ENCODE measurements at regions not wholly inside any gene's neighbourhood (a gene's known extent, or its start where the extent isn't known, plus 50 kb on each side); places are given as distances from the start of the nearest gene placed in this dataset.

DNA sequence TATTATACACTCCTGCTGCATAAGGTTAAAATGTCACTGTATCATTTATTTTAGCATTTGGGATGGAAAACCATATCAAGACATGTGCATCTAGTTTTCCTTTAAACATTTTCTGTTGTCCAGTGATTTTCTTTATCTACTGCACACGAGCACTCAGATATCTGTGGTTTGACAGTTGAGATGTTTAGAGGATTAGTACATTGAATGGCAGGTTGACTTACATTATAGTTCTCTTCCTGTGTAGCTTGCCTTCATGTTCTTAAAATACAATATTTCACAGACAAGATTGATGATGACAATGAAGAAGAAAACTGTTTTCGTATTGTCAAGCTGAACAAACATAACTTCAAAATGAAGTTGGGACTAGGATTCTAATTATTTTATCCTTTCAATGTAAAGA is 2378.4 kb upstream of the WWC1 start:
- DNase-seq: no peak

- no peak for DNase-seq
Measured at GRCh38 chr5:165914456-165914855, 2377.0 kb upstream of the WWC1 start.

DNA sequence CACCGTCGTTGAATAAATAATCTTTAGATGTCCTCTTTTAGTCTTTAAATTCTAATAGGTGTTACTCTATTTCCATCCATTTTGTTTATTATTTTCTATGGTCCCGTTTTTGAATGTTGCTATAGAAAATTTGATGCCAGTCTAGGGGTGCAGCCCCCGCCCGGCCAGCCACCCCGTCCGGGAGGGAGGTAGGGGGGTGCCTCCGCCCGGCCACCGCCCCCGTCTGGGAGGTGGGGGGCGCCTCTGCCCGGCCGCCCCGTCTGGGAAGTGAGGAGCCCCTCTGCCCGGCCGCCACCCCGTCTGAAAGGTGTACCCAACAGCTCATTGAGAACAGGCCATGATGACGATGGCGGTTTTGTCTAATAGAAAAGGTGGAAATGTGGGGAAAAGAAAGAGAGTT is 2372.2 kb upstream of the WWC1 start:
- DNase-seq: no peak

DNA sequence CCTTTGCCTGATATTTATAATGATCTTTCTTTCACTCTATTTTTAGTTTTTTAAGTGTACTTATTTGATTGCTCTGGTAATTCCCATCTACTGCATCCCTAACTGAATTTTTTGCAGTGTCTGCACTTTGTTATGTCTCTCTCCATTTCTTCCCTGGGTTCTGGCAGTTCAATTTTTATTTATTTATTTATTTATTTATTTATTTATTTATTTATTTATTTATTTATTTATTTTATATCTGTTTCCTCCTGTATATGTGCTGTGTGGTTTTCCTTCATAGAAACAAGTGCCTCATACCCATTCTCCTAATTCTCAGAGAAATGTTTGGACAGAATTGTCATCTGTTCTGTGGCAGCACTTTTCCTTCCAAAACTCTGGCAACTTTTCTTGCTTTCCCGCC is 2370.8 kb upstream of the WWC1 start:
- DNase-seq: no peak

DNA sequence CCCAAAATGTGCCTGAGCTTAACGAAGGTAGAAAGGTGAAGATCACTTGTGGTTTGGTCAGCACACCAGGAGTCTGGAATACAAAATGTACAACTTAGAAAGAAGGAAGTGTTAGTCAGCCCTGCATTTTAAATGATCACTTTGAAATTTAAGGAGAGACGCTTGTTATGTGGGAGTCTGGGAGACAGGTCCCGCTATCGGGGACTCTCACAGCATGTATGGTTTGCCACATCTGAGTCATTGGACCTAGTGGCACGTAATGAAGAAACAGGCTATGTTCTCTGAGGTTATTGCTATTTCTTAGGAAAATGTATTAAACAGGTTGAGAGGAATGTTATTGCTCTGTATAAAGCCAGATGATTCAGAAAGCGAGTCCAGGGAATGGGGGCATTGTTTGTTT is 2362.5 kb upstream of the WWC1 start:
- no peak for DNase-seq

DNA sequence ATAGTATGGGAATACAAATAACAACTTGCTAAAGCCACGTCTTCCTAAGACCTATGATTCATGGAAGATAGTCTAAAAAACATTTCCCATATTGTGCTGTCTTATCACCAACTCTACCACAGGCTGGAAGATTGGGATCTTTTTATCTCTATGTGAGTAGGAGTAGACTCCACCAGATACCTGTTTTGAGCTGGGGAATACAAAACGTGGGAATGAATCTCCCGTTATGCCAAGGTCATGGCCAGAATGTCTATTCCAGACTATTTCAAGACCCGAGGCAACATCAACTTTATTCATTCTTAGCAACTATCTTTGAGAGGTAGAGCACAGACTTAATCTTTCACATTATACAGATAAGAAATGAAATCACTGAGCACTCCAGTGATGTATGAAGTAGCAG is 2350.9 kb upstream of the WWC1 start:
- no peak for DNase-seq

- DNase-seq: no peak
Measured at GRCh38 chr5:165956854-165957253, 2334.6 kb upstream of the WWC1 start.

DNA sequence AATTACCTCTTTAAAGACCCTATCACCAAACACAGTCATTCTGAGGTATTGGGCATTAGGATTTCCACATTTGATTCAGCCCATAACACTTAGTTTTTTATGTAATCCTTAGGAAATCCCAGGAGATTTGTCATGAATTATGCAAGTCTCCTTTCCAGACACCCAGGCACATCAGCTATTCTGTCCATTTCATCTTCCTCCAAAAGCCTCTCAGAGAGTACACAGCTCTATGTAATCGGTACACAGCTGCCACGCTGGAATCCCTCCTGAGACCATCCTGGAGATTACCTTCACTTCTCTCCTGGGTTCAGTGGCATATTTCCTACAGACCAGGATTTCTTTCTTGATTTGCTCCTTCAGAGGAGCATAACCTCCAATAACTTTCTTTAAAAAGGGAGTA is 2309.8 kb upstream of the WWC1 start:
- DNase-seq: no peak

DNA sequence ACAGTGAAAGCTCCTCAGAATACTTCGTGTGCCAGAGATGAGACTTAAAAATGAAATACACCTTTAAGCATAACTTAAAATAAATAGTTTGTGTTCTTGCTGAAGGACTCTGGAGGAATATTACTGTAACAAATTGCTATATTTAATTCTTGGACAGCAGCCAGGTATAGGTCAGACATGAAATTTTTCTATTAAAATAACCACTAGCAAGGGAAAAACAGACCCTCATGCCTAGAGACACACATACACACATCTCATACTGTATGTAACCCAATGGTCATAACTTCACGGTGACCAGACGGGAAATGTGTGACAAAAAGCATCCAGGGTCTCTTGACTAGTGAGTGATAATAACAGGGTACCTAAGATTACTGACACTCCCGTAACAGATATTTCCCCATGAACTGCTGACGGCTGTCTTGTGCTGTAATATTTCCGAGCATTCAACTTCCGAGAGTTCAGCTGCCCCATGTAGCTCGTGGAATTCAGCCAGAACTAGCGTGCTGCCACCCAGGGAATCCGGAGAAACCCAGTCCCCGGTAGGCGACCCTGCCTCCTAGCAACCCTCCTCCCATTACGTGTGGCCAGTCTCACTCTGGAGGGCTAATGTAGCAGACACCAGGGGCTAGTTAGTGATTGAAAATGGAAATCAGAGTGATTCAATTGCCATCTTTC is 2295.1 kb upstream of the WWC1 start:
- DNase-seq: no peak

DNA sequence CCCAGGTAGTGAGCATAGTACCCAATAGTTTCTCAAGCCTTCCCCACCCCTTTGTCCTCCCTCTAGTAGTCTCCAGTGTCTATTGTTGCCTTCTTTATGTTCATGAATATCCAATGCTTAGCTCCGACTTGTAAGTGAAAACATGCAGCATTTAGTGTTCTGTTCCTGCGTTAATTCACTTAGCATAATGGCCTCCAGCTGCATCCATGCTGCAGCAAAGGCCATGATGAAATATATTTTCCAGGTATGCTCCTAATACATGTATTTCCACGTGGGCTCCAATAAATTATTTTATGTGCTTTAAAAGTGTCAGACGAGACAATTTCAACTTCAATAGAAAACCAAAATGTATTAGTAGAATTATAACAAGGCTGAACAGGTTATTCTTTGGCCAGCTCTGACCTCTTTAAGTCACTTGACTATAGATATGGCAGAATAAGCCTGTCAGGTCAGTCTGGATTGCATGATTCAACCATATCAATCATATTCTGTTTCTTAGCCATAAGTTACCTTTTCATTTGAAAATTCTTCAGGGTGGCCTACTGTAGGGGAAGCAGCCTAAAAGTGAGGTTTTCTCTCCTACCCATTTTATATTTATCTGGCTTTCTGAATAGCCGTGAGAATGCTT is 2291.6 kb upstream of the WWC1 start:
- no peak for DNase-seq

- no peak for DNase-seq
Measured at GRCh38 chr5:166004006-166004405, 2287.4 kb upstream of the WWC1 start.

- no peak for DNase-seq
Measured at GRCh38 chr5:166013415-166013814, 2278.0 kb upstream of the WWC1 start.

DNA sequence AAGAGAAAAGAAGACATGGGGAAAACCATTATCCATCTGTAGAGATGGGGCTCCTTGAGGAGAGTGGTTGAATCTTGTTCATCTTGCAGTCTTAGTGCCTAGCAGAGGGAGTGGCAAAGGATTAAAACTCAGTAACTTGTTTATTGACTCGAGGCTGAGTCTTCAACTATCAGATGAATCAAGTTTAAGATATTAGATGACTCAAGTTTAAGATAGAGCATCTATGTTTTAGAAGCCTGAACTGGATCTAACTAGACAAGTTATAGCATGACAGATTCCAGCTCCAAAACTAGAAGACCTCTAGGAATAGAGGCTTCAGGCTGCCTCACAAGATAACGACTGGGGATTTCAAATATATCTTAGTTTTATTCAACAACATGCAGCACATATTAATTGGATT is 2277.2 kb upstream of the WWC1 start:
- DNase-seq: no peak

GRCh38 chr5:166018716-166019115 is 2272.7 kb upstream of the WWC1 start:
- DNase-seq: no peak

GRCh38 chr5:166022065-166022464 is 2269.4 kb upstream of the WWC1 start:
- no peak for DNase-seq

DNA sequence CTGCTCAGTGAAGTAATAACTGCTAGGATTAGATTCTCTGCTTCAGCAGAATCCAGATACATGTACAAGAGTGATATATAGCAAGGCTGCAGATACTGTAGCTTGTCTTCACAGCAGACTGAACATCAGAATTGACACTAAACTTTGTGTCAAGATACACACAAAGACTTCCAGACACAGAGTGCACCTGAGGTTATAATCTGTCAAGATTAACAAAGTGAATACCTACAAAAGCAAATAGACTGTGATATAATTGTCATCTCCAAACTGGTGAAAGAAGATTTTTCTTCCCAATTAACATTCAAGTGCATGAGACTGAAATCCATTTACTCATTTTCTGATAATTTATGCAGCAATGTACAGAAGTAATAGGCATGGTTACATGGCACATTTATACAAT is 2266.5 kb upstream of the WWC1 start:
- no peak for DNase-seq

DNA sequence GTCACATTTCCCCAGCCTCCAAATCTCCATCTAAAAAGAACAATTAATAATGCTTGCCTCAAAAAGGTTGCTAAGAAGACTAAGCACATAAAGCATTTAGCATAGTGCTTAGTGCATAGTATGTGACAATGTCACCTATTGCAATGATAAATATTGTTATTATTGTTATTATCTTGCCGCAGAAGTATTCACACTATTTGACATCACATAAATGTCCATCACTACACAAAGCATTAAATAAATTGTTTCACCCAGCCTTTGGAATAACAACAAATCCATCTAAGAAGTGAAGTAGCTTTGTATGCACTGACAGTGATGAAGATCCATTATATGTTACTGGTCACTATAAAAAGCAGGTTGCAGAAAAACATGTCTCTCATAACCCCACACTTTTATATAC is 2263.9 kb upstream of the WWC1 start:
- no peak for DNase-seq

- DNase-seq: no peak
Measured at GRCh38 chr5:166031926-166032325, 2259.5 kb upstream of the WWC1 start.

- no peak for DNase-seq
Measured at GRCh38 chr5:166032601-166033000, 2258.8 kb upstream of the WWC1 start.

DNA sequence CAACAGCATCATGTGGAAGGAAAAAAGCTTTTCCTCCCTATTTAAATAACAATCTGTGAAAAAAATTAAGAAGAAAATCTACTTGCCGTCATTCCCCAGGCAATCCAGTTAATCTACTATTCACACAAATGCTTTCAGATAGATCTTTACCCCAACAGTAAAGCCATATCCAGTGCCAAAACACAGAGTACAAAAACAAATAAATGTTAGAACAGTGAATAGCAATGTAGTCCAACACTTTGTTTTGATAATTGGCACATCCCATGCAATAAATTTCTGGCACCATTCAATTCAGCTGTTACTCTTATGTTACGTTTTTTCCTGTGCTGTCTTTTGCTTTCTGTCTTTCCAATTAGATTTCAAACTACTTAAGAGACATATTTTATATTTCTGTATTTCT is 2245.5 kb upstream of the WWC1 start:
- no peak for DNase-seq

DNA sequence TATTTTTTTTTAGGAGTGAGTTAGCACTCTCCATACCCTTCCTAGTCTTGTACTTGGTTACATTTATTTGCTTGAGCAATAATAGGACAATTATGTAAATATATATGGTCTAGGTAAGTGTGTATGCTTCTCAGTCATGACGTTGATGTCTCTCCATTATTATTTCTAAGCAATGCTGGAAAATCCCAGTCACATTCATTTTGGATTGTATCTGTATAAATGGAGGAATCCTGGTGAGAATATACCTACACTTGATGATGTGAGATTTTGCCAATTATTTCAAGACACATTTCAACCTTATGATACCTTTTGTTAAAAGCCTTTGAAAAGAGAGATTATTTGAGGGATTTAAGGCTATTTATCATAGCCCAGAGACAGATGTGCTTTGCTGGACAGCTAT is 2244.5 kb upstream of the WWC1 start:
- no peak for DNase-seq

GRCh38 chr5:166050531-166050930 is 2240.9 kb upstream of the WWC1 start:
- no peak for DNase-seq

GRCh38 chr5:166058660-166059059 is 2232.8 kb upstream of the WWC1 start:
- no peak for DNase-seq

- DNase-seq: no peak
Measured at GRCh38 chr5:166062094-166062493, 2229.4 kb upstream of the WWC1 start.

DNA sequence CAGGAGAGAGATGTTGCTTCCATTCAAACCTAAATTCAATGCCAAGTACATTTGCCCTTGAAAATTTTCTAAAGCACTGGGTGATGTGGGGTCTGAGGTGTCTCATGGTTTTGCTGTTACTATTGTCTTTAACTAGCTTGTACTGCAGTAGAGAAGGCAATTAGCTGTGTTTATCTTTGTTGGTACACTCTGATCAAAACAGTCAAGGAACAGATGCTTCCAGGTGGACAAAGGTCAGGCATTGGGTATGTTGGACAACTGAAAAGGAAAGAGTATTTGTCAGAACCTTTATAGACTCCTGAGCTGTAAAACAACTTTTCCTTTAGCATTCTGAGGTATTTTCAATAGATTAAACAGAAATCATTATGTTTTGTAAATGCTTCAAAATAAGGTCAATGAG is 2228.7 kb upstream of the WWC1 start:
- DNase-seq: no peak

All from activated CD4-positive, alpha-beta T cell treated with anti-CD3 and anti-CD28 coated beads, Interleukin-10, Interleukin-2, amounts not matched to agents 100 ng/mL and 50 ng/mL, durations not matched to agents 16 hours and 8 hours (primary cell).